ENCODE measurements at regions not wholly inside any gene's neighbourhood (a gene's known extent, or its start where the extent isn't known, plus 50 kb on each side); places are given as distances from the start of the nearest gene placed in this dataset.

DNA sequence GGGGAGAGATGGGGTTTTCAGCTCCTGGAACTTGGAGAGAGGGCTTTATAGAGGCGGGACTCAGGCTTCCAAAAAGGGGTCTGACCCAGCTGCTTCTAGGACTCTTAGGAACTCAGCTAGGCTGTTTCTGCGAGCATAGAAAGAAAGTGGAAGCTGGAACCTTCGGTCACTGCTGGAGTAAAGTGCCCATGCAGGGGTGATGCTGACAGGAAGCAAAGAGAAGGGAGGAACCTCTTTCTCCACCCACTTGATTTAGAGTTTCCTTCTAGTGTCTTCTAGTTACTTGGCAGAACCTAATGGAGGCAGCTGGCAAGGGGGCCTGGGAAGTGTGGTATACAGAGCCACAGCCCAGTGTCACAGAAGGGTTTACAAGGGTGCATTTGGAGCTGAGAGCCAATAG lies 283.6 kb downstream of the QKI start:
- TF ChIP-seq DMAP1 (CRISPR knock-in tag; IDR thresholded peaks at IDR 0.05) (no peak), MZF1 (CRISPR knock-in tag; IDR thresholded peaks at IDR 0.05; ENCODE audit: borderline replicate concordance) (no peak), ZNF773 (CRISPR knock-in tag; IDR thresholded peaks at IDR 0.05; ENCODE audit: borderline replicate concordance) (no peak), ZNF207 (IDR thresholded peaks at IDR 0.05; ENCODE audit: borderline replicate concordance) (no peak), HIVEP1 (CRISPR knock-in tag; IDR thresholded peaks at IDR 0.05) (no peak), RBM39 (IDR thresholded peaks at IDR 0.05; ENCODE audit: low read depth, low read length, poor library complexity, severe bottlenecking) (no peak), ZNF451 (CRISPR knock-in tag; IDR thresholded peaks at IDR 0.05) (no peak), ASH2L (IDR thresholded peaks at IDR 0.05; ENCODE audit: insufficient read length, low read depth, low read length) (no peak), CENPBD1 (CRISPR knock-in tag; IDR thresholded peaks at IDR 0.05; ENCODE audit: borderline replicate concordance, low read depth) (no peak), ZFX (CRISPR knock-in tag; IDR thresholded peaks at IDR 0.05; ENCODE audit: low read depth) (no peak), RAD51 (IDR thresholded peaks at IDR 0.05; ENCODE audit: borderline replicate concordance) (no peak), FOXM1 (CRISPR knock-in tag; IDR thresholded peaks at IDR 0.05) (no peak), NR2C2 (CRISPR knock-in tag; IDR thresholded peaks at IDR 0.05; ENCODE audit: borderline replicate concordance) (no peak)
- TF ChIP-seq, protein P1, sequence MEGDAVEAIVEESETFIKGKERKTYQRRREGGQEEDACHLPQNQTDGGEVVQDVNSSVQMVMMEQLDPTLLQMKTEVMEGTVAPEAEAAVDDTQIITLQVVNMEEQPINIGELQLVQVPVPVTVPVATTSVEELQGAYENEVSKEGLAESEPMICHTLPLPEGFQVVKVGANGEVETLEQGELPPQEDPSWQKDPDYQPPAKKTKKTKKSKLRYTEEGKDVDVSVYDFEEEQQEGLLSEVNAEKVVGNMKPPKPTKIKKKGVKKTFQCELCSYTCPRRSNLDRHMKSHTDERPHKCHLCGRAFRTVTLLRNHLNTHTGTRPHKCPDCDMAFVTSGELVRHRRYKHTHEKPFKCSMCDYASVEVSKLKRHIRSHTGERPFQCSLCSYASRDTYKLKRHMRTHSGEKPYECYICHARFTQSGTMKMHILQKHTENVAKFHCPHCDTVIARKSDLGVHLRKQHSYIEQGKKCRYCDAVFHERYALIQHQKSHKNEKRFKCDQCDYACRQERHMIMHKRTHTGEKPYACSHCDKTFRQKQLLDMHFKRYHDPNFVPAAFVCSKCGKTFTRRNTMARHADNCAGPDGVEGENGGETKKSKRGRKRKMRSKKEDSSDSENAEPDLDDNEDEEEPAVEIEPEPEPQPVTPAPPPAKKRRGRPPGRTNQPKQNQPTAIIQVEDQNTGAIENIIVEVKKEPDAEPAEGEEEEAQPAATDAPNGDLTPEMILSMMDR (CRISPR knock-in tag; IDR thresholded peaks at IDR 0.05) = no peak

All from HepG2 (cell line).